ENCODE measurements at regions not wholly inside any gene's neighbourhood (a gene's known extent, or its start where the extent isn't known, plus 50 kb on each side); places are given as distances from the start of the nearest gene placed in this dataset.

DNA sequence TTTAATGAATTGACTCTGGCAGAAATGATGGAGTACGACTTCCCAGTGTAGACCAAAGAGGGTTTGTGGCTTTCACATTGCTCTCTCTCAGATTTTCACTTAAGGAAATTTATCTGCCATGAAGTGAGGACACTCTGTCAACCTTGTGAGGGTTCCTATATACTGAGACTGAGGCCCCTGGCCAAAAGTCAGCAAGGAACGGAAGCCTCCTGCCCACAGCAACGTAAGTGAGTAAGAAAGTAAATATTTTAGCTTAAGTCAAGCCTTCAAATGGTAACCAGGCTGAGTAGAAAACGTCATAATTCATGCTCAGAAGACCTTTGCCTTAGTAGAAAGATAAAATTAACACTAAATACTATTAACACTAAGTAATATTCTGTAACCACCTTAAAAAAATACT lies 1080.5 kb upstream of the ACVR2A start:
- Histone ChIP-seq H3K27me3 (ENCODE audit: insufficient read depth, poor library complexity, severe bottlenecking) (no peaks in the 10 kb centered on the region), H3K4me3 (ENCODE audit: severe bottlenecking) (no peak overlapping the region), H3K4me1 (ENCODE audit: insufficient read depth, poor library complexity, severe bottlenecking) (peaks cover 16% of the 10 kb centered on the region), H3K9me3 (ENCODE audit: severe bottlenecking) (no peaks in the 10 kb centered on the region), H3K27ac (ENCODE audit: poor library complexity, severe bottlenecking) (no peak overlapping the region), H3K36me3 (ENCODE audit: low read depth) (no peaks in the 10 kb centered on the region)
- TF ChIP-seq, protein P1, sequence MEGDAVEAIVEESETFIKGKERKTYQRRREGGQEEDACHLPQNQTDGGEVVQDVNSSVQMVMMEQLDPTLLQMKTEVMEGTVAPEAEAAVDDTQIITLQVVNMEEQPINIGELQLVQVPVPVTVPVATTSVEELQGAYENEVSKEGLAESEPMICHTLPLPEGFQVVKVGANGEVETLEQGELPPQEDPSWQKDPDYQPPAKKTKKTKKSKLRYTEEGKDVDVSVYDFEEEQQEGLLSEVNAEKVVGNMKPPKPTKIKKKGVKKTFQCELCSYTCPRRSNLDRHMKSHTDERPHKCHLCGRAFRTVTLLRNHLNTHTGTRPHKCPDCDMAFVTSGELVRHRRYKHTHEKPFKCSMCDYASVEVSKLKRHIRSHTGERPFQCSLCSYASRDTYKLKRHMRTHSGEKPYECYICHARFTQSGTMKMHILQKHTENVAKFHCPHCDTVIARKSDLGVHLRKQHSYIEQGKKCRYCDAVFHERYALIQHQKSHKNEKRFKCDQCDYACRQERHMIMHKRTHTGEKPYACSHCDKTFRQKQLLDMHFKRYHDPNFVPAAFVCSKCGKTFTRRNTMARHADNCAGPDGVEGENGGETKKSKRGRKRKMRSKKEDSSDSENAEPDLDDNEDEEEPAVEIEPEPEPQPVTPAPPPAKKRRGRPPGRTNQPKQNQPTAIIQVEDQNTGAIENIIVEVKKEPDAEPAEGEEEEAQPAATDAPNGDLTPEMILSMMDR (IDR thresholded peaks at IDR 0.05; ENCODE audit: poor library complexity, severe bottlenecking) = no peak
- no peak for ATAC-seq (ENCODE audit: low read depth)
- DNase-seq (ENCODE audit: low spot score) = no peak

- ATAC-seq (ENCODE audit: low read depth) = peak; percentile 78
- no peaks in the 10 kb centered on the region for H3K36me3 ChIP-seq (ENCODE audit: low read depth)
- peaks cover 16% of the 10 kb centered on the region for H3K4me1 ChIP-seq (ENCODE audit: insufficient read depth, poor library complexity, severe bottlenecking)
- TF ChIP-seq, protein P1 (IDR thresholded peaks at IDR 0.05; ENCODE audit: poor library complexity, severe bottlenecking) = no peak
- H3K4me3 ChIP-seq (ENCODE audit: severe bottlenecking) = no peak overlapping the region
- no peak for DNase-seq (ENCODE audit: low spot score)
- H3K9me3 ChIP-seq (ENCODE audit: severe bottlenecking) = no peaks in the 10 kb centered on the region
- peak overlapping the region; percentile 34 for H3K27ac ChIP-seq (ENCODE audit: poor library complexity, severe bottlenecking)
- no peaks in the 10 kb centered on the region for H3K27me3 ChIP-seq (ENCODE audit: insufficient read depth, poor library complexity, severe bottlenecking)
These were observed 1082.0 kb upstream of the ACVR2A start for GRCh38 chr2:146762786-146763185.

GRCh38 chr2:146754606-146755005 lies 1090.2 kb upstream of the ACVR2A start:
- Histone ChIP-seq H3K27me3 (ENCODE audit: insufficient read depth, poor library complexity, severe bottlenecking) (no peaks in the 10 kb centered on the region), H3K27ac (ENCODE audit: poor library complexity, severe bottlenecking) (no peak overlapping the region), H3K4me3 (ENCODE audit: severe bottlenecking) (no peak overlapping the region), H3K4me1 (ENCODE audit: insufficient read depth, poor library complexity, severe bottlenecking) (no peaks in the 10 kb centered on the region), H3K9me3 (ENCODE audit: severe bottlenecking) (no peaks in the 10 kb centered on the region), H3K36me3 (ENCODE audit: low read depth) (no peaks in the 10 kb centered on the region)
- no peak for ATAC-seq (ENCODE audit: low read depth)
- DNase-seq (ENCODE audit: low spot score) = no peak
- TF ChIP-seq, protein P1 (IDR thresholded peaks at IDR 0.05; ENCODE audit: poor library complexity, severe bottlenecking) = no peak

DNA sequence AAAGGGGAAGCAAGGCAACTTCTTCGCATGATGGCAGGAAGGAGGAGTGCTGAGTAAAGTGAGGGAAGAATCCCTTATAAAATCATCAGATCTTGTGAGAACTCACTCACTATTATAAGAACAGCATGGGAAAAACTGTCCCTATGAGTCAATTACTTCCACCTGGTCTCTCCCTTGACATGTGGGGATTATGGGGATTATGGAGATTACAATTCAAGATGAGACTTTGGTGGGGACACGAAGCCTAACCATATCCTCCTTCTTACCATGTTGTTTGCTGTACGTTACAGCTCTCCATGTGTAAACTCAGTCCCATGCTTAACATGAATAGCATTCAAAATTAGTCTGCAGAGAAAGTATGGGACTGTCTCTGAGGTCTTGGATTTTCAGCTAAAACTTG lies 1096.8 kb upstream of the ACVR2A start:
- no peaks in the 10 kb centered on the region for H3K27me3 ChIP-seq (ENCODE audit: insufficient read depth, poor library complexity, severe bottlenecking)
- H3K4me3 ChIP-seq (ENCODE audit: severe bottlenecking) = no peak overlapping the region
- TF ChIP-seq, protein P1 (IDR thresholded peaks at IDR 0.05; ENCODE audit: poor library complexity, severe bottlenecking) = no peak
- no peak overlapping the region for H3K27ac ChIP-seq (ENCODE audit: poor library complexity, severe bottlenecking)
- DNase-seq (ENCODE audit: low spot score) = no peak
- ATAC-seq (ENCODE audit: low read depth) = no peak
- no peaks in the 10 kb centered on the region for H3K4me1 ChIP-seq (ENCODE audit: insufficient read depth, poor library complexity, severe bottlenecking)
- no peaks in the 10 kb centered on the region for H3K36me3 ChIP-seq (ENCODE audit: low read depth)
- H3K9me3 ChIP-seq (ENCODE audit: severe bottlenecking) = no peaks in the 10 kb centered on the region

GRCh38 chr2:146741260-146741659 lies 1103.6 kb upstream of the ACVR2A start:
- Histone ChIP-seq H3K27ac (ENCODE audit: poor library complexity, severe bottlenecking) (no peak overlapping the region), H3K4me3 (ENCODE audit: severe bottlenecking) (no peak overlapping the region), H3K36me3 (ENCODE audit: low read depth) (no peaks in the 10 kb centered on the region), H3K9me3 (ENCODE audit: severe bottlenecking) (no peaks in the 10 kb centered on the region), H3K27me3 (ENCODE audit: insufficient read depth, poor library complexity, severe bottlenecking) (no peaks in the 10 kb centered on the region), H3K4me1 (ENCODE audit: insufficient read depth, poor library complexity, severe bottlenecking) (no peaks in the 10 kb centered on the region)
- no peak for ATAC-seq (ENCODE audit: low read depth)
- DNase-seq (ENCODE audit: low spot score) = no peak
- TF ChIP-seq, protein P1 (IDR thresholded peaks at IDR 0.05; ENCODE audit: poor library complexity, severe bottlenecking) = no peak

Measured in RWPE2 (cell line).